SJCRH30 (cell line): ENCODE measurements at regions not wholly inside any gene's neighbourhood (a gene's known extent, or its start where the extent isn't known, plus 50 kb on each side); places are given as distances from the start of the nearest gene placed in this dataset.
"Not testable (repeated sequence)": the region's sequence is repeated elsewhere in the genome, so short reads cannot be mapped to it uniquely, and the experiment has no call there.

Source experiments
- DNase-seq, 2 experiments: peaks; one replicate each; pipeline ENCODE4 v3.0.0-alpha.2; 2015 to 2020
- H3K27ac ChIP-seq: fragments of 250-450 bp; sonication (Bioruptor Pico); 2 replicates; pipeline ENCODE4 v1.5.1; 2020; ENCODE audit warnings: mild to moderate bottlenecking, moderate library complexity
- H3K27me3 ChIP-seq: fragments of 250-450 bp; sonication (Bioruptor Pico); 2 replicates; pipeline ENCODE4 v1.5.1; 2020; ENCODE audit warnings: mild to moderate bottlenecking, moderate library complexity
- H3K36me3 ChIP-seq: fragments of 250-450 bp; sonication (Bioruptor Pico); 2 replicates; pipeline ENCODE4 v1.5.1; 2020; ENCODE audit warnings: mild to moderate bottlenecking, moderate library complexity
- H3K4me1 ChIP-seq: fragments of 250-450 bp; sonication (Bioruptor Pico); 2 replicates; pipeline ENCODE4 v1.5.1; 2020; ENCODE audit warnings: mild to moderate bottlenecking, moderate library complexity
- H3K4me3 ChIP-seq: fragments of 250-450 bp; sonication (Bioruptor Pico); 2 replicates; pipeline ENCODE4 v1.5.1; 2020; ENCODE audit warnings: mild to moderate bottlenecking, moderate library complexity
- H3K9me3 ChIP-seq: fragments of 250-450 bp; sonication (Bioruptor Pico); replicated peaks from 2 replicates; pipeline ENCODE4 v1.5.1; 2020; ENCODE audit warnings: mild to moderate bottlenecking, moderate library complexity

DNA sequence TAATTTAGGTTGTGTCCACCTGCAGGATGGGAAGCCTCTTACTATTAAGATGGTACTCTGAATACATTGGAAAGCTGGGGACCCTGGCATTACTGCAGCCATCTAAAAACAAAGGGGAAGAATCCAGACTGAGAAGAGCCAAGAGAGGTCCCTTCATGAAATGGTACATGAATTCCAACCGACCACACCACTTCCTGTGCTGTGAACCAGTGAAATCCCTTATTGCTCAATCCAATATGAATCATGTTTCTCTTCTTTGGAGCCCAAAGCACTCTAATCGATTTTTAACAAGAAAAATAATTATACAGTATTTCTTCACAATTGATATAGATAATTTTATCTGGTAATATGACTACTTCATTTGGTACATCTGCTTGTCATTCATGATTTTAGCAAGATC, 479.7 kb upstream of the RAB6C start:
- H3K36me3 ChIP-seq = no peaks in the 10 kb centered on the region
- H3K4me3 ChIP-seq = no peak overlapping the region
- H3K9me3 ChIP-seq = no peaks in the 10 kb centered on the region
- no peak for DNase-seq
- no peaks in the 10 kb centered on the region for H3K27me3 ChIP-seq
- no peaks in the 10 kb centered on the region for H3K4me1 ChIP-seq
- no peak overlapping the region for H3K27ac ChIP-seq

DNA sequence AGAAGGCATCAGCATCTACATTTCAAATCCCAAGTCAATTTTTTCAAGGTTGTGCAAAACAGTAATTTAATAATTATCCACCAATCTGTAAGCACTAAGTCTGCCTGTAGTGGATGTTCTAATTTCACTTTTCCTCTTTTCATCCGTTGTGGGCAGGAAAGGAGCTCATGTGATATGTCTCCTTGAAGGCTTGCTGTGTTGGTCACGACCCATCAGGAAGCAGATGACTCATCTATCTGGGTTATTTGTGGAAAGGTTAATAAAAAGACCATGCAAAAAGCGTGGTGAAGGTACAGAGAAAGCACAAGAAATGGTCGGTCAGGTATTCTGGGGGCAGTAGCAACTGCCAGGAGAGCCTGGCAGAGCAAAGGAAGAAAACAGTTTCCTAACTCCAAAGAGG, 476.7 kb upstream of the RAB6C start:
- Histone ChIP-seq H3K4me1 (no peaks in the 10 kb centered on the region), H3K36me3 (no peaks in the 10 kb centered on the region), H3K27me3 (0 out of 2 replicates have a peak, but pooled peaks cover 3% of the 10 kb centered on the region), H3K9me3 (no peaks in the 10 kb centered on the region), H3K27ac (no peak overlapping the region), H3K4me3 (no peak overlapping the region)
- DNase-seq = no peak

DNA sequence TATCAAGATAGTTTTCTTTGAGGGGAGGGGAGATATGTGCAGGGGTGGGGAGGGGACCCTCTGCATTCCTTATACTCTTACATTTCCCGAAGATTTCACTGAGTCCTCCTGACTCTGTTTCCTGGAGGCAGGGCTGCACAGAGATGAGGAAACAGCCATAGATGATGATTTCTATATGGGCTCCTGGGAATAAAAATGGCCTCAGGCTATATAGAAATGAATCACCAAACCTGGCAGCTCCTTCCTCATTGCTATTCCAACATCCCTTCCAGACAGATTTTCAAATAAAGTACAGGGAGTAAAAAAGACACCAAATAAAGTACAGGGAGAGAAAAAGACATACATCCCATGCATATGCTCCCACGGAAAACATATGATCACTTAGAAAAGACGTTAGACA, 474.8 kb upstream of the RAB6C start:
- H3K4me1 ChIP-seq = no peaks in the 10 kb centered on the region
- DNase-seq = no peak
- H3K27me3 ChIP-seq = 0 out of 2 replicates have a peak, but pooled peaks cover 3% of the 10 kb centered on the region
- no peak overlapping the region for H3K4me3 ChIP-seq
- no peak overlapping the region for H3K27ac ChIP-seq
- H3K36me3 ChIP-seq = no peaks in the 10 kb centered on the region
- no peaks in the 10 kb centered on the region for H3K9me3 ChIP-seq

DNA sequence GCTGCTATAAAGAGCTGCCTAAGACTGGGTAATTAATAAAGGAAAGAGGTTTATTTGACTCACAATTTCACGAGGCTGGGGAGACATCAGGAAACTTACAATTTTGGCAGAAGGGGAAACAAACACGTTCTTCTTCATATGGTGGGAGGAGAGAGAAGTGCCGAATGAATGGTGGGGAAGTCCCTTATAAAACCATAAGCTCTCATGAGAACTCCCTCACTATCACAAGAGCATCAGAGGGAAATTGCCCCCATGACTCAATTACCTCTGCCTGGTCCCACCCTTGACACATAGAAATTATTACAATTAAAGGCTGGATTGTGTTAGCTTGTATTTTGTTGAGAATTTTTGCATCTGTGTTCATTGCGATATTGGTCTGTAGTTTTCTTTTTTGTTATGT, 460.5 kb upstream of the RAB6C start:
- no peak for DNase-seq
- Histone ChIP-seq H3K9me3 (no peaks in the 10 kb centered on the region), H3K36me3 (no peaks in the 10 kb centered on the region), H3K4me1 (no peaks in the 10 kb centered on the region), H3K27ac (no peak overlapping the region), H3K27me3 (no peaks in the 10 kb centered on the region; the same call in 1 of the 2 replicates), H3K4me3 (no peak overlapping the region)

DNA sequence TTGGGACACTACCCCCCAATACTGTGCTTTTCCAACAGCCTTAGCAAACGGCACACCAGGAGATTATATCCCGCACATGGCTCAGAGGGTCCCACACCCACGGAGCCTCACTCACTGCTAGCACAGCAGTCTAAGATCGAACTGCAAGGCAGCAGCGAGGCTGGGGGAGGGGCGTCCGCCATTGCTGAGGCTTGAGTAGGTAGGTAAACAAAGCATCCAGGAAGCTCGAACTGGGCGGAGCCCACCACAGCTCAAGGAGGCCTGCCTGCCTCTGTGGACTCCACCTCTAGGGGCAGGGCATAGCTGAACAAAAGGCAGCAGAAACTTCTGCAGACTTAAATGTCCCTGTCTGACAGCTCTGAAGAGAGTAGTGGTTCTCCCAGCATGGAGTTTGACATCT, 447.3 kb upstream of the RAB6C start:
- H3K27me3 ChIP-seq, H3K27ac ChIP-seq, H3K36me3 ChIP-seq, H3K4me3 ChIP-seq, H3K4me1 ChIP-seq, H3K9me3 ChIP-seq, DNase-seq: not testable (repeated sequence)

DNA sequence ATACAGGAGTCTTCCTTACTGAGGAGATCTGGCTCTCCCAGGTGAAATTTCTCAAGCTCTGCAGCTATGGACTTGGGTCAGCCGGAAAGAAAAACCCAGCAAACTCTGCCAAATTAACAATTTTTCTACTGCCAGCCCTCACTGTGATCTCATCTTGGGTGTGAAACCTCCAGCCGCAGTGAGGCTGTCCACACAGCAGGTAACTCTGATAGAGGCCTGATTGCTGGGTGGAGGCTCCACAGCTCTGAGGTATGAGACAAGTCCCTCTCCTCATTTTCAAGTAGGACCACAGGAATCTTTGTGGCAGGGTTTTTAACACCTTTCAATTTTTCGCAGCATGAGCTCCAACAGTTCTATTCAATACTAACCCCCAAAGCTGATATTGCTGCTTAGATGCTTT, 430.6 kb upstream of the RAB6C start:
- Histone ChIP-seq H3K4me1 (no peaks in the 10 kb centered on the region), H3K27ac (no peak overlapping the region), H3K27me3 (no peaks in the 10 kb centered on the region), H3K4me3 (no peak overlapping the region), H3K9me3 (no peaks in the 10 kb centered on the region), H3K36me3 (no peaks in the 10 kb centered on the region)
- no peak for DNase-seq

DNA sequence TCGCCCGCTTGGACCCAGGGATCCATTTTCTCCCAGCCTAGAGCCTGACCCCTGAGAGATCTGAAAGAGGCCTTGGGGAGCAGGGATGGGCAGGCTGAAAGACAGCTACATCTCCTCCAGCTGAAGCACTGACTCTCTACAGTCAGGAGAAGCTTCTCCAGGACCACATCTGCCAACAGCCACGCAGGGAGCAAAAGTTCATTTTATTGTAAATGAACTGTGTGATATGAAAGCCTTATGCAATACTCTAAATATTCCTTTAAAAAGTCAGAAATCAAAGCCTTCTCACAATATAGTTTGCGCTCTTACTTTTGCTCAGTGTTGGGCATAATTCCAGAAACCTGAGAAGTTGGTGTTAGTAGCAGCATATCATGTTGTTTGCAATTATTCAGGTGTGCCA, 428.9 kb upstream of the RAB6C start:
- no peaks in the 10 kb centered on the region for H3K36me3 ChIP-seq
- H3K9me3 ChIP-seq = no peaks in the 10 kb centered on the region
- H3K27ac ChIP-seq = no peak overlapping the region
- H3K27me3 ChIP-seq = no peaks in the 10 kb centered on the region
- no peaks in the 10 kb centered on the region for H3K4me1 ChIP-seq
- H3K4me3 ChIP-seq = no peak overlapping the region
- no peak for DNase-seq

DNA sequence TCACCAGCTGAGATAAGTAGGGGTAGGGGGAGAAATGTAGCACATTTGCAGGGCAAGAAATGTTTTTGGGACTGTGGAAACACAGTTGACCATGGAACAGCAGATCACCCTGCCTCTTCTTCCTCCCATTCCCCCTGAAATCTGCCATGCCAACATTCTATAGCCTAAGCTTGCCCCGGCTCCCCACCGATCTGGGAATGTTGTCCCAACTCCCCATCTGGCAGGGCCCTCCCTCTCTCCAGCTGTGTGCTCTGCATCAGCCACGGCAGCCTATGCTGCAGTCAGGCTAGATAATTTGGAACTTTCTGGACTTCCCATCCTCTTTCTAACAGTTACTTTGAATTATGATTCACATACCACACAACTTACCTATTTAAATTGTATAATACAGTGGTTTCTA, 425.1 kb upstream of the RAB6C start:
- Histone ChIP-seq H3K27me3 (no peaks in the 10 kb centered on the region), H3K9me3 (no peaks in the 10 kb centered on the region), H3K4me1 (no peaks in the 10 kb centered on the region), H3K36me3 (no peaks in the 10 kb centered on the region), H3K27ac (no peak overlapping the region), H3K4me3 (no peak overlapping the region)
- no peak for DNase-seq

DNA sequence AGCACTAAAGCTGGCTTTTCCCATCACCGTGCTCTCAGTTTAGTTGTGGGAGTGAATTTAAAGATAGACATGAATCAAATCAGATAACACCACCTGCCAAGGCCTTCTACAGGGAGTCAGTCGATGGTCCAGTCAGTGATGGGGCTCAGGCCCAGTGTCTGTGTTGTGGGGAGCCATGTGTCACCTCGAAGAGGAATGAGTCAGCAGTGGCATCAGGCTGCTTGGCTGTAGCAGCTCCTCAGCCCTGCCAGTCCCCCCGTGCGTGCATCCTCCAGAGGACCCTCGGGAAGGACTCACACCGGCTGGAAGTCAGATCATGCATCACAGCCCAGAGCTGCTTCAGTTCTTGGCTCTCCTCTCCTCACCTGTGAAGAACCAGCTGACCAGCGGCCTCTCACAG, 420.4 kb upstream of the RAB6C start:
- no peak for DNase-seq
- H3K4me1 ChIP-seq = no peaks in the 10 kb centered on the region
- H3K9me3 ChIP-seq = no peaks in the 10 kb centered on the region
- H3K27me3 ChIP-seq = no peaks in the 10 kb centered on the region
- H3K36me3 ChIP-seq = no peaks in the 10 kb centered on the region
- no peak overlapping the region for H3K27ac ChIP-seq
- no peak overlapping the region for H3K4me3 ChIP-seq

DNA sequence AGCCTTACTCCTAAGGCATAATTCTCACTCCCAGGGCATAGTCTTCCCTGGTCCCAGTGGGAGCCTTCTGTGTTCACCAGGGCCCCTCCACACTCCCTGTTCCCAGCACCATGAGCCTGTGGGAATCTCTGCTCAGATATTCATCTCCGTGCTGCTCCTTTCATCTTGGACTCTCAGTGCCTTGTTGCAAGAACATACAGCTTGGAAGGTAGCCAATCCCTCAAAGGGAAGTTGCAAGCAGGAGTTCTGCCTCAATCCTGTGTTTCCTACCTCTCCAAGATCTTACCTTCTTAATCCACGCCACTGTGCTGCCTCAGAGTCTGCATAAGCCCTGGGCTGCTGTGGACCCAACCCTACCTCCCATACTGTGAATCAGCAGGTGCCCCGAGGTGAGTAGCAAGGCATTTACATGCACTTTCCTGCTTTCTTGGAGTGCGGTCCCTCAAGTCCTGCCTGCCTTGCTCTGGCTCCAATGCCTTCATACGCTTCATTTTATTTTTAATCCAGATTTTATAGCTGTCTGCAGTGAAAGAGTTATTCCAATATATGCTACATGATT, 413.8 kb upstream of the RAB6C start:
- Histone ChIP-seq H3K27me3 (no peaks in the 10 kb centered on the region; the same call in 1 of the 2 replicates), H3K36me3 (no peaks in the 10 kb centered on the region), H3K4me3 (no peak overlapping the region), H3K27ac (no peak overlapping the region), H3K4me1 (no peaks in the 10 kb centered on the region), H3K9me3 (no peaks in the 10 kb centered on the region)
- DNase-seq = no peak

DNA sequence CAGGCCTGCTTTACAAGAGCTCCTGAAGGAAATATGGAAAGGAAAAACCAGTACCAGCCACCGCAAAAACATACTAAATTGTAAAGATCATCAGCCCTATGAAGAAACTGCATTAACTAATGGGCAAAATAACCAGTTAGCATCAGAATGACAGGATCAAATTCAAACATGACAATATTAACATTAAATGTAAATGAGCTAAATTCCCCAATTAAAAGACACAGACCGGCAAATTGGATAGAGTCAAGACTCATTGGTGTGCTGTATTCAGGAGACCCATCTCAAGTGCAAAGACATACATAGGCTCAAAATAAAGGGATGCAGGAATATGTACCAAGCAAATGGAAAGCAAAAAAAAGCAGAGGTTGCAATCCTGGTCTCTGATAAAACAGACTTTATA, 408.7 kb upstream of the RAB6C start:
- H3K9me3 ChIP-seq, H3K27ac ChIP-seq, DNase-seq, H3K36me3 ChIP-seq, H3K27me3 ChIP-seq, H3K4me1 ChIP-seq, H3K4me3 ChIP-seq: not testable (repeated sequence)

DNA sequence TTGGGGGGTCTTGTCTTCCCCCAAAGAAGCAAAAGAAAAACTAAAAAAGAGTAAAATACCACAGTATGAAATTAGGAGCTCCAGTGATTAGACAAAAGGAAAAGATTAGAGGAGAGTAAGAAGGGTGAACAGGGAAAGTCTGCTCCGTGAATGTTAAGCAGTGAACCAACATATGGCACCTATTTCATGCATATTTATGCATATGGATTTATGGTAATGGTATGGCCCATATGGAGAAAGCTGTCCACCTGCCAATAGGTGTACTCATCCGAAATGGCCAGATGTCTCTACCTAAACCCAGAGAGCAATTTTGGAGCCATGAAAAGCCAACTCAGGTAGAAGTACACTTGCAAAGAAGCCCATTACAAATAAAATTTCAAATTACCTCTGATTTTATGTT, 404.0 kb upstream of the RAB6C start:
- DNase-seq = no peak
- H3K4me1 ChIP-seq = no peaks in the 10 kb centered on the region
- 0 out of 2 replicates have a peak, but pooled peaks cover 4% of the 10 kb centered on the region for H3K27me3 ChIP-seq
- H3K4me3 ChIP-seq = no peak overlapping the region
- no peaks in the 10 kb centered on the region for H3K36me3 ChIP-seq
- no peak overlapping the region for H3K27ac ChIP-seq
- no peaks in the 10 kb centered on the region for H3K9me3 ChIP-seq

DNA sequence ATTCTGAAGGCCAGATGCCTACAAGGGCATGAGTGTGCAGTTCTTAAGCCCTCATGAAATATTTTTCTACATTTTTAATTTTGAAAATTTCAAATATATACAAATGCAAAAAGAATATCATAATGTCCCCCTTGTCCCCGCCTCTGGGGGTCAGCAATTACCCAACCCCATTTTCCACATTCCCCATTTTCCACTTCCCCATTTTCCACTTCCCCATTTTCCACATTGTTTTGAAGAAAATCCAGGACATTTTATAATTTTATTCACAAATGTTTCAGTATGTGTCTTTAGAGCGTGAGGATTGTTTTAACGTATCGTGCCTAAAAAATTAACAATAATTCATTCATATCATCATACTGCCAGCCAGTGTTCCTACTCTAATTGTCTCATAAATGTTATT, 403.6 kb upstream of the RAB6C start:
- H3K27me3 ChIP-seq = 0 out of 2 replicates have a peak, but pooled peaks cover 4% of the 10 kb centered on the region
- H3K27ac ChIP-seq = no peak overlapping the region
- DNase-seq = no peak
- no peaks in the 10 kb centered on the region for H3K9me3 ChIP-seq
- no peaks in the 10 kb centered on the region for H3K36me3 ChIP-seq
- no peak overlapping the region for H3K4me3 ChIP-seq
- no peaks in the 10 kb centered on the region for H3K4me1 ChIP-seq

DNA sequence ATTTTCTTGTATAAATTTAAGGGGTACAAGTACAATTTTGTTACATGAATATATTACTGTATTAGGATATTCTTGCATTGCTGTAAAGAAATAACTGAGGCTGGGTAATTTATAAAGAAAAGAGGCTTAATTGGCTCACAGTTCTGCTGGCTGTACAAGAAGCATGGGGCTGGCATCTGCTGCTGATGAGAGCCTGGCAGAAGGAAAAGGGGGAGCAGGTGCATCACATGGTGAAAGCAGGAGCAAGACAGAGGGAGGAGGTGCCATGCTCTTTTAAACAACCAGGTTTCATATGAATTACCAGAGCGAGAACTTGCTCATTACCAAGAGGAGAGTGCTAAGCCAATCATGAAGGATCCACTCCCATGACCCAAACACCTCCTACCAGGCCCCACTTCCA, 399.5 kb upstream of the RAB6C start:
- DNase-seq = no peak
- Histone ChIP-seq H3K4me1 (no peaks in the 10 kb centered on the region), H3K9me3 (no peaks in the 10 kb centered on the region), H3K27me3 (0 out of 2 replicates have a peak, but pooled peaks cover 4% of the 10 kb centered on the region), H3K4me3 (no peak overlapping the region), H3K36me3 (no peaks in the 10 kb centered on the region), H3K27ac (no peak overlapping the region)

DNA sequence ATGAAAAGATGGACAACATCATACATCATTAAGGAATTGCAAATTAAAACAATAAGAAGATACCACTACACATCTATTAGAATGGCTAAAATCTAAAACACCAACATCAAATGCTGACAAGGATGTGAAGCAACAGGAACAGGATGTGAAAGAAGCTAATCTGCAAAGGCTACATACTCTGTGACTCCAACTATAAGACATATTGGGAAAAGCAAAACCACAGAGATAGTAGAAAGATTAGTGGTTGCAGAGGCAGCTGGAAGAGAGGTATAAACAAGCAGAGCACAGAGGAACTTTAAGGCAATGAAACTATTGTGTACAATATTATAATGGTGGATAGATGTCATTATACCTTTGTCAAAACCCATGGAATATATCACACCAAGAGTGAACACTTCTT, 393.7 kb upstream of the RAB6C start:
- Histone ChIP-seq H3K27me3 (no peaks in the 10 kb centered on the region), H3K36me3 (no peaks in the 10 kb centered on the region), H3K4me3 (no peak overlapping the region), H3K9me3 (no peaks in the 10 kb centered on the region), H3K27ac (no peak overlapping the region), H3K4me1 (no peaks in the 10 kb centered on the region)
- DNase-seq = no peak

DNA sequence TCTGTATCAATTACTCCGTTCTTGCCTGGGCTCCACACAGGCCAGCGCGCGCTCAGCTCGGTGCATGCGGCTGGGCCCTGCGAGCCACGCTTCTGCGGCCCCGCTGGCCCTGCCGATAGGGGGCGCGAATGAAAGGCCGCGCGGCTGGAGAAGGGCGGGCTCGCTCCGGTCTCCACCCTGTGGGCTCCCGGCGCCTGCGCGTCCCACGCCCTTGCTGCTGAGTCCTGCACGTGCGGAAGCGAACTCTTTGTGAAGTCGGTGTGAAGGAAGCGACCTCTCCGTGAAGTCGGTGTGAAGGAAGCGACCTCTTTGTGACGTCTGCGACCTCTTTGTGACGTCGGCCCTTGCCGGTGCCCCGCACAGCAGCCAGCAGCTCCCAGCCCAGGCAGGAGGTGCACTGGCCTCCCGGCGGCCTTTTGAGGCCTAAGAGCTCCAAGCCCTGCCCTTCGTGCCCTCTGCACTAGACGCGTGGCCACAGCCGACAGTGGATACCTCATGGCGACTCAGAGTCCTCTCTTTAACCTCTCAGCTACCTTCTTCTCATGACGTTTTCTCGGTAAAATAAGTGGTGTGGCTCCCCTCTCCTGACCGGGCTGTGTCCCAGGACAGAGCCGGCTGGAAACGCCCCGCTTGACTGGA, 391.9 kb upstream of the RAB6C start:
- H3K9me3 ChIP-seq = no peaks in the 10 kb centered on the region
- DNase-seq = no peak
- no peak overlapping the region for H3K27ac ChIP-seq
- H3K4me1 ChIP-seq = no peaks in the 10 kb centered on the region
- H3K27me3 ChIP-seq = no peaks in the 10 kb centered on the region
- H3K36me3 ChIP-seq = no peaks in the 10 kb centered on the region
- H3K4me3 ChIP-seq = no peak overlapping the region
